ENCODE measurements at regions not wholly inside any gene's neighbourhood (a gene's known extent, or its start where the extent isn't known, plus 50 kb on each side); places are given as distances from the start of the nearest gene placed in this dataset.
"Not testable (repeated sequence)": the region's sequence is repeated elsewhere in the genome, so short reads cannot be mapped to it uniquely, and the experiment has no call there.

DNA sequence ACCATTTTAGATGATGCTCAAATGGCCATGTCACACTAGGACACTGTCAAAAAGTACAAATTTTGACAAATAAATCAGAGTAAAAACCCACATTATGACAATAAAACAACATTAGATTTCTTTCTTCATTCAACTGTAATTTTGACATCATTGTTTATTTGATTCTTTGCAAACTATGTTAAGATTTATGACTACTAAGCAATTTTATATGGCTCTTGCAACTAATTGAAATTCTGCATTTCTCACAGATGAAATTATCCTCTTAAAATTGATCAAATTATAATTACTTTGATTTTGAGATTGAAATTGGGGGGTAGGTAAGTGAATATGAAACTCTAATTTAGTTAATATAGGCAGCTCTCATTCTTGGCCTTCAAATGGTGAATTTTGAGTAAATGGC is 59.8 kb downstream of the ATOH1 start:
- no peak for DNase-seq

- DNase-seq: no peak
Observed at GRCh38 chr4:93888768-93889167, 60.2 kb downstream of the ATOH1 start.

GRCh38 chr4:93891244-93891643 is 62.7 kb downstream of the ATOH1 start:
- DNase-seq: no peak

GRCh38 chr4:93894995-93895394 is 66.4 kb downstream of the ATOH1 start:
- DNase-seq: no peak

DNA sequence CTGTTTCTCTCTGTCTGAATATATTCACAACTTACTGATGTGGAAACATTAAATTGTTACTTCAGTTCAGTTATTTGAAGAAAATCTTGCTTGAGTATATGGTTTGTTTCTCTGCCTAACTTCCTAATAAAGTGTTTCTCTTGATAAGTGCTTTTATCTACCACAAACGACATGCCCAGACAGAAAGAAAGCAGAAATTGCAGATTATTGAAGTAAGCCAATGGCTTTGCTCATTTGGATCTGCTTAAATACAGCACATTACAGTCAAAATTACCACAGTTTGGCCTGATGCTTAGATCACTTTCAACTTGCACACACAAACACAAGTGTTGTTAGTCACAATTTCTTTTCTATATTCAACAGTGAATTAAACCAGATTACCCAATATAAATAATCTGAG is 68.0 kb downstream of the ATOH1 start:
- DNase-seq: no peak

DNA sequence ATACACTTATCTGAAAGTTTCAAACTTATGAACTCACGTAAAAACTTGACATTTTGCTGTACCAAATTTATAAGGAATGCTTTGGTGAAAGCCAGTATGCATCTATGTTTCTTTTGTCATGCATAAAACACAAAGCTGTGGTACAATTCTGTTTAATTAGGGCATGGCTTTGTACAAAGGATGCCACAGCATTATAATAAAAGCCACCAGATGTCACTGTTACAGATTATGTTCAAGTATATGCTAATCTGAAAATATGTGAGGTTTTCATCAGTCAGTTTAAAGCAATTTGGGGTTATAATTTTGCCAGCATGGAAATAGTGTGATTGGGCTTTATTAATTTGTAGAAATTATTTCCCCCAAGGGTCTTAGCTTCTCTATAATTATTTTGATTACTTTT is 69.0 kb downstream of the ATOH1 start:
- peak; percentile 2 for DNase-seq

GRCh38 chr4:93908778-93909177 is 80.2 kb downstream of the ATOH1 start:
- no peak for DNase-seq

DNA sequence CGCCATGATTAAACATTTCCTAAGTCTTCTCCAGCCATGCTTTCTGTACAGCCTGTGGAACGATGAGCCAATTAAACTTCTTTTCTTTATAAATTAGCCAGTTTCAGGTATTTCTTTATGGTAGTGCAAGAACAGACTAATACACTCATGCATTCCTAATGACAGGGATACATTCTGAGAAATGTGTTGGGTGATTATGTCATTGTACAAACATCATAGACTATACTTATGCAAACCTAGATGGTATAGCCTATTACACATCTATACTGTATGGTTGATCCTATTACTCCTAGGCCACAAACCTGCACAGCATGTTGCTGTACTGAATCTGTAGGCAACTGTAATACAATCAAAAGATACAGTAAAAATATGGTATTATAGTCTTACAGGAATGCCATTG is 83.1 kb downstream of the ATOH1 start:
- DNase-seq: no peak

DNA sequence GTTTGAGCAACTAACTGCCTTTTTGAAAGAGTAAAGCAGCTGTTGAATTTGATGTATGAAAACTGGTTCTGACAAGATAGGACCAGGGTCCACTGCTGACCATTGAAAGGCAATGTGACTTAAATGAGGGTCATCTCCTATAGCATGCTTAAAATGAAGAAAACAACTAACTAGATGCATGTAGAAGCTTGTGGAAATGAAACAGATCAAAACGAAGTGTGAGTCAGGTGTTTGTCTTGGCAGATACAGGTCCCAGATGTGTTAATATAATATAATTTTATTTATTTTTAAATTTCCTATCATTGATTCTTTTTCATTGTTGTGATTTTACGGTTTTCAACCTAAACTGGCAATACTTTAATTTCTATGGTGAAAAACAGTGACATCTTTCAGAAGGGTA is 83.6 kb downstream of the ATOH1 start:
- DNase-seq: no peak

GRCh38 chr4:93918856-93919255 is 90.3 kb downstream of the ATOH1 start:
- DNase-seq: no peak

DNA sequence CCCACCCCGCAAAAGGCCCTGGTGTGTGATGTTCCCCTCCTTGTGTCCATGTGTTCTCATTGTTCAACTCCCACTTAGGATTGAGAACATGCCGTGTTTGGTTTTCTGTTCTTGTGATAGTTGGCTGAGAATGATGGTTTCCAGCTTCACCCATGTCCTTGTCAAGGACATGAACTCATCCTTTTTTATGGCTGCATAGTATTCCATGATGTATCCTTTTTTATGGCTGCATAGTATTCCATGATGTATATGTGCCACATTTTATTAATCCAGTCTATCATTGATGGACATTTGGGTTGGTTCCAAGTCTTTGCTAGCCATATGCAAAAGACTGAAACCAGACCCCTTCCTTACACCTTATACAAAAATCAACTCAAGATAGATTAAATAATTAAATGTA is 95.0 kb downstream of the ATOH1 start:
- DNase-seq: not testable (repeated sequence)

GRCh38 chr4:93947286-93947685 is 118.7 kb downstream of the ATOH1 start:
- no peak for DNase-seq

DNA sequence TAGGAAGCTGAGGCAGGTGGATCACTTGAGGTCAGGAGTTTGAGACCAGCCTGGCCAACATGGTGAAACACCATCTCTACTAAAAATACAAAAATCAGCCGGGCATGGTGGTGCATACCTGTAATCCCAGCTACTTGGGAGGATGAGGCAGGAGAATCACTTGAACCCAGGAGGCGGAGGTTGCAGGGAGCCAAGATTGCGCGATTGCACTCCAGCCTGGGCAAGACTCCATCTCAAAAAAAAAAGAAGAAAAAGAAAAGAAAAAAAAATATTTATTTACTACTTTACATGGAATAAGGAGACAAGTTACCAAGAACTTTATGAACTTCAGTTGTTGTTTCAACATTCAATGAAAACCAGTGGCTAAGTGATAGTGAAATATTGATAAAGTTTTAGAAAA is 121.7 kb downstream of the ATOH1 start:
- not testable (repeated sequence) for DNase-seq

DNA sequence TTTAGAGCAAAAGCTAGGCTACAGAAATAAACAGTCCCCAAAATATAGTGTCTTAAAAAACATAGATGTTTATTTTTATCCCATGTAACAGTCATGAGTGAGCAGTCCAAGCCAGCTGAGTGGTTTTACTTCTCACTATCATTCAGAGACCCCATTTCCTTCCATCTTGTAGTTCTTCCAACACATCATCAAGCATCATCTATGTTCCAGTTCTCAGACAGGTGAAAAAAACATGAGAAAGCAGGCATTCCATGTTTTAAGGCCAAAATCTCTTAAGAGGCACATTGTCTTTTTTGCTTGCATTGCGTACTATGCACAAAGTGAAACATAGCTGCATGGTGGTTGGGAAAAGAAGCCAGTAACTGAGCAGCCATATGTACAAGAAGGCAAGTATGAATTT is 128.6 kb downstream of the ATOH1 start:
- DNase-seq: no peak

GRCh38 chr4:93960450-93960849 is 131.9 kb downstream of the ATOH1 start:
- no peak for DNase-seq

- no peak for DNase-seq
Observed at GRCh38 chr4:93960916-93961315, 132.4 kb downstream of the ATOH1 start.

DNA sequence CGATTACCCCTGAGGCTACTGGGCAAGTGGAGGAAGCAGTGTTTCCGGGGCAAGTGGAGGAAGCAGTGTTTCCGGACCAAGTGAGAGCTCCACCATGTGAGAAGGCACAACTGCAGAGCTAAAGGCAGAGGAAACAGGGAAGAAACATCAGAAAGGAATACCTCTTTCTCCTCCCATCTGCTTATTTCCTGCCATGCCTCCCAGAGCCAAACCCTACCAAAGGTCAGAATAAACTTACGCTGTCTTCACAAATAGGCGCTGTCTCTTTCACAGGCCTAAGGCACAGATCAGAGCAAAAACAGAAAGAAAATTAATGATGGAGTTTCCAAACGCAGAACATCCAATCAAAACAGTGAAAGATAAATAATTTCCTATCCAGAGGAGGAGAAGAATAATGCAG is 153.0 kb downstream of the ATOH1 start:
- no peak for DNase-seq

- DNase-seq: no peak
Observed at GRCh38 chr4:93982255-93982654, 153.7 kb downstream of the ATOH1 start.

DNA sequence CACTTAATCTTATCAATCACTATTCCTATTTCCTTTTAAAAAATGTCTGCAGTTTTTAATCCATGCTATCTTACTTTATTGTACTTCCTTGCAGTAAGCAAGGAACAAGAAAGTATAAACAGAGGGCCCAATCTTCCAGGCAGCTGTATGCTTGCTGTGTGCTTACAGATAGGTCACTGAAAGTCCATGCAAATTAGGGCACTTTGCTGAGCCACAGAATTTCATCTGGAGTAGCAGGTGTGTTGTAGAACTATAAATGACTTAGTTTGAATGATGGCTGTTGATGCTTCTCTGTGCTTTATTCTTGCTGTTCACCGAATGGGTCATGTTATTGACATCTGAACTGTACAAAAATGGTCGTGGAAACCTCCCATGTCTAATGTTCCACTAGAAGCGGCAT is 154.6 kb downstream of the ATOH1 start:
- DNase-seq: no peak

DNA sequence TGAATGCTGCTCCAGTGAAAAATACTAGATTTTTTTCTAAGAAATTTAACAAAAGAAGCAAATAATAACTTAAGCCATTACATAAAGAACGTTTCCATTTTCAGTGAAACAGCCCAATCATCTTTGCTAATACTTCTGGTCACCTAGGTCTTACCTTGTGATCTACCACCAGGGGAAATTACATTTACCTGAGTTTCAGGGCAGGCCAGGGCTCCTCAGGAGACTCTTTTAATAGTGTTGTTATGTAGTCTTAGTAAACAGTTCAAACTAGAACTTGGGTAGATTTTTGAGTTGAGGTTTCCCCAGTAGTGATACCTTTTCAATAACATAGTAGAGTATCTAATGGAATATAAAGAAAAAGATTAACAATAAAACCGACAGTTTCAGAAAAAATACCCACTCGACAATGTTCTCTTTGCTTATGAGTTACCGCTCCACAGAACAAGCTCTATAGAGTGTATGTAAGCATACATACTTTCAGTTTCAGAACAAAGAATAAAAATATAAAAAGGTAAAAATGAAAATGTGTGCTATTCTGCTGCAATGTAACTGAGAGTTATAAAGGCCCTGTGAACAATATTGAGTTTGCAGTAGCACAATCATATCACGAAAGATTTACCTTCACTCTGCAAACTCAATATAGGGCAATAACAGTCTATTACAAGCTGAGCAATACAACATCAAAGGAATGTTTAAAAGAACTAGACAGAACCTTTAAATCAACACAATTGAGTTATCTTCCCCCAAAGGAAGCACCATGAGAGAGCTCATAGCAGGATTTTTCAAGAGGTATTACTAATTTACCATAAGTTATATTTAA is 165.8 kb downstream of the ATOH1 start:
- DNase-seq: no peak

DNA sequence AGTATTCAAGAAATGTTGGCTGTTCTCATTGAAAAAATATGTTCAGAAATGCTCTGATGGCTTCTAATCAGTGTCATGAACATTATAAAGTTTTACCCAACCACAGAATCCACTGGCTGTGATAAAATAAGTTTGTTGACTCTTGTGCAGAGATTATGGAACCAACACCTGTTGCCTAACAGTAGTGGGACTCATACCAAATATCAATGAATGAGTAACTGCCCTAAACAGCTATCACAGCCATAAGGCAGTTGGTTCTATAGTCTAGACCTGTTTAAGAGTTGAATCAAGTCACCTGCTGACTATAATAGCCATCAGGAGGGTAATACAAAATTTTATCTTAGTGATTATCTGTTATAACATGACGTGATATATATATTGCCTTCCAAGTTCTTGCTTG is 168.3 kb downstream of the ATOH1 start:
- no peak for DNase-seq

GRCh38 chr4:94000559-94000958 is 172.0 kb downstream of the ATOH1 start:
- DNase-seq: no peak

- no peak for DNase-seq
Observed at GRCh38 chr4:94006932-94007331, 178.4 kb downstream of the ATOH1 start.

- no peak for DNase-seq
Observed at GRCh38 chr4:94011190-94011589, 182.6 kb downstream of the ATOH1 start.

Data from fibroblast of skin of scalp (primary cell).